NT2/D1 (cell line): ENCODE measurements at regions not wholly inside any gene's neighbourhood (a gene's known extent, or its start where the extent isn't known, plus 50 kb on each side); places are given as distances from the start of the nearest gene placed in this dataset.

Experiments
- YY1 ChIP-seq: IDR thresholded peaks from 2 replicates; pipeline ENCODE4 v1.6.1; 2011; ENCODE audit not compliant: insufficient read length, insufficient read depth
- ZNF274 ChIP-seq: IDR thresholded peaks from 2 replicates; pipeline ENCODE4 v1.6.1; 2011; ENCODE audit warnings: mild to moderate bottlenecking, low read depth, low read length

DNA sequence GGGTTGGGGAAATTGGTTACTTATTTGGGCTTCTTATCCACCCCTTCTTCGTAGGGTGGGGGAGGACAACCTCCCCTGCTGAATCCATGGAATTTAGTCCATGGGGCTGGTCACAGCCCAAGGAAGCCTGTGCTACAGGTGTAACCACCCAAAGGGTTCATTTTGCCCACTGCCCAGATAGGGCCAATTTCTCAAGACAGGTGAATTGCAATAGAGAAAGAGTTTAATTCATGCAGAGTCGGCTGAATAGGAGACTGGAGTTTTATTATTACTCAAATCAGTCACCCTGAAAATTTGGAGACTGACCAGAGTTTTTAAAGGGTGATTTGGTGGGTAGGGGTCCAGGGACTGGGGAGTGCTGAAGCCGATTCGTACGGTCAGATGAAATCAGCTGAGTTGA is 101.5 kb upstream of the HS3ST2 start:
- TF ChIP-seq ZNF274 (no peak), YY1 (no peak)
